Mammary epithelial cell (primary cell): ENCODE measurements at regions not wholly inside any gene's neighbourhood (a gene's known extent, or its start where the extent isn't known, plus 50 kb on each side); places are given as distances from the start of the nearest gene placed in this dataset.

Source experiments
- CTCF ChIP-seq, 2 donors: IDR thresholded peaks in 1 of 2; conservative IDR thresholded peaks in 1 of 2; 2 replicates each; pipeline ENCODE4 v1.5.1; 2011 to 2012; ENCODE audit warnings: inconsistent platforms in 2 of 2, low read length in 2 of 2, mild to moderate bottlenecking in 2 of 2, control low read depth in 1 of 2, low read depth in 1 of 2; ENCODE audit not compliant: insufficient read depth in 1 of 2; ENCODE audit errors: extremely low read depth in 1 of 2
- EZH2 ChIP-seq: IDR thresholded peaks from 2 replicates; pipeline ENCODE4 v1.6.1; 2012; ENCODE audit warnings: low read length, inconsistent platforms, borderline replicate concordance

- TF ChIP-seq EZH2, result no peak
- TF ChIP-seq CTCF (conservative IDR thresholded peaks at IDR 0.05 in 1 of 2, IDR thresholded peaks at IDR 0.05 in 1 of 2; ENCODE audit: extremely low read depth in 1 of 2, insufficient read depth in 1 of 2, low read depth in 1 of 2, low read length in 2 of 2), result no peak
These were observed 227.5 kb upstream of the COL8A1 start for GRCh38 chr3:99410789-99411311.
